Endodermal cell (in vitro differentiated cells): ENCODE measurements at regions not wholly inside any gene's neighbourhood (a gene's known extent, or its start where the extent isn't known, plus 50 kb on each side); places are given as distances from the start of the nearest gene placed in this dataset.

Experiments used
- DNase-seq: peaks from one replicate; pipeline ENCODE4 v3.0.0-alpha.2; 2017
- H3K27ac ChIP-seq: 2 replicates; pipeline ENCODE4 v1.5.1; 2013; ENCODE audit warnings: mild to moderate bottlenecking, low read depth, low read length, moderate library complexity
- H3K27me3 ChIP-seq: 2 replicates; pipeline ENCODE4 v1.6.1; 2013; ENCODE audit warnings: mild to moderate bottlenecking, low read length, moderate library complexity; ENCODE audit not compliant: insufficient read depth, control insufficient read depth, poor library complexity, severe bottlenecking
- H3K36me3 ChIP-seq: 2 replicates; pipeline ENCODE4 v1.7.0; 2013; ENCODE audit warnings: mild to moderate bottlenecking, low read length, moderate library complexity; ENCODE audit not compliant: control insufficient read depth, insufficient read depth
- H3K4me1 ChIP-seq: one replicate; pipeline ENCODE4 v1.7.0; 2013; ENCODE audit warnings: low read length; ENCODE audit not compliant: control insufficient read depth, insufficient read depth
- H3K4me3 ChIP-seq: 2 replicates; pipeline ENCODE4 v1.5.1; 2013; ENCODE audit warnings: mild to moderate bottlenecking, low read length, moderate library complexity
- H3K9ac ChIP-seq: 2 replicates; pipeline ENCODE4 v1.6.1; 2013; ENCODE audit warnings: mild to moderate bottlenecking, low read length, moderate library complexity; ENCODE audit not compliant: poor library complexity, severe bottlenecking; ENCODE audit errors: extremely low read depth
- H3K9me3 ChIP-seq: 2 replicates; pipeline ENCODE4 v1.6.1; 2013; ENCODE audit warnings: mild to moderate bottlenecking, low read length, moderate library complexity; ENCODE audit not compliant: control insufficient read depth
- H3K27ac Mint-ChIP-seq: 2 replicates; pipeline ENCODE4 v1.8.0; 2020; ENCODE audit warnings: mixed read lengths
- H3K27me3 Mint-ChIP-seq: 2 replicates; pipeline ENCODE4 v1.8.0; 2021; ENCODE audit warnings: mild to moderate bottlenecking, mixed read lengths; ENCODE audit not compliant: insufficient read depth
- H3K36me3 Mint-ChIP-seq: 2 replicates; pipeline ENCODE4 v1.8.0; 2020; ENCODE audit warnings: low read depth, mixed read lengths
- H3K4me1 Mint-ChIP-seq: 2 replicates; pipeline ENCODE4 v1.8.0; 2020; ENCODE audit warnings: mixed read lengths
- H3K4me3 Mint-ChIP-seq: 2 replicates; pipeline ENCODE4 v1.8.0; 2020; ENCODE audit warnings: mild to moderate bottlenecking, moderate library complexity, mixed read lengths
- H3K9me3 Mint-ChIP-seq: 2 replicates; pipeline ENCODE4 v1.8.0; 2020; ENCODE audit warnings: mild to moderate bottlenecking, mixed read lengths
- CTCF ChIP-seq: fragments of 200-600 bp; sonication (generic); conservative IDR thresholded peaks from 2 replicates; pipeline ENCODE4 v1.5.0; 2021; ENCODE audit warnings: antibody characterized with exemption, mild to moderate bottlenecking
- WGBS, 2 experiments: methylation state at CpG; one replicate each; pipeline versions ENCODE4 v1.1.5 to v1.1.7; 2013; ENCODE audit warnings: missing lambda C conversion rate in 2 of 2, mixed read lengths in 1 of 2; ENCODE audit not compliant: insufficient coverage in 1 of 2, insufficient read length in 1 of 2; 5-methylcytosine and 5-hydroxymethylcytosine counted together

GRCh38 chr11:45715418-45715817 is 50.0 kb upstream of the CHST1 start:
- Histone ChIP-seq H3K4me3 (no peak overlapping the region), H3K9ac (no peak overlapping the region), H3K27me3 (peaks cover 32% of the 10 kb centered on the region), H3K4me1 (no peaks in the 10 kb centered on the region), H3K9me3 (no peaks in the 10 kb centered on the region), H3K36me3 (no peaks in the 10 kb centered on the region), H3K27ac (no peak overlapping the region)
- Mint-ChIP-seq H3K4me1 (no peaks in the 10 kb centered on the region), H3K36me3 (no peaks in the 10 kb centered on the region), H3K27ac (no peak overlapping the region), H3K27me3 (peaks cover 21% of the 10 kb centered on the region), H3K9me3 (no peaks in the 10 kb centered on the region), H3K4me3 (no peak overlapping the region)
- TF ChIP-seq CTCF: no peak
- WGBS, 2 experiments: 88% methylated on average over 1 of the region's 2 CpGs; no CpG with 5 or more reads in 1 of the 2 experiments
- DNase-seq: no peak
